WTC11 (cell line): ENCODE measurements at regions not wholly inside any gene's neighbourhood (a gene's known extent, or its start where the extent isn't known, plus 50 kb on each side); places are given as distances from the start of the nearest gene placed in this dataset.

Source experiments
- ATAC-seq: fragments of 200-7000 bp; cut with Tn5 transposase; 2 replicates; pipeline ENCODE4 v1.10.0; 2021; ENCODE audit warnings: mild to moderate bottlenecking, moderate library complexity
- CTCF ChIA-PET: fragments of 300-600 bp; sonication (Branson Sonifier 250); formaldehyde crosslinking; loops from one replicate; lab custom pipeline; 2021; ENCODE audit warnings: antibody characterized with exemption; lab: Charles Lee
- POLR2A ChIA-PET: fragments of 350-600 bp; sonication (Branson Sonifier 250); formaldehyde crosslinking; loops from one replicate; lab custom pipeline; 2021; ENCODE audit warnings: antibody characterized with exemption; lab: Charles Lee
- DNase-seq: peaks from one replicate; pipeline ENCODE4 v3.0.0; 2021; ENCODE audit warnings: low spot score
- H3K27ac Mint-ChIP-seq: 2 replicates; pipeline ENCODE4 v1.8.0; 2021; ENCODE audit warnings: mixed read lengths
- H3K27me3 Mint-ChIP-seq: 2 replicates; pipeline ENCODE4 v1.8.0; 2021; ENCODE audit warnings: low read depth, mild to moderate bottlenecking, moderate library complexity, mixed read lengths
- H3K36me3 Mint-ChIP-seq: 2 replicates; pipeline ENCODE4 v1.8.0; 2021; ENCODE audit warnings: mixed read lengths
- H3K4me1 Mint-ChIP-seq: 2 replicates; pipeline ENCODE4 v1.8.0; 2022; ENCODE audit warnings: mixed read lengths
- H3K4me3 Mint-ChIP-seq: 2 replicates; pipeline ENCODE4 v1.8.0; 2021; ENCODE audit warnings: mild to moderate bottlenecking, moderate library complexity, mixed read lengths
- H3K9me3 Mint-ChIP-seq: 2 replicates; pipeline ENCODE4 v1.8.0; 2021; ENCODE audit warnings: mixed read lengths
- AR ChIP-seq: fragments of 250-450 bp; sonication (Bioruptor Pico); IDR thresholded peaks from 2 replicates; pipeline ENCODE4 v1.9.0; 2021; ENCODE audit warnings: mild to moderate bottlenecking
- ARID4B ChIP-seq: sonication (generic); formaldehyde crosslinking; IDR thresholded peaks from 2 replicates; pipeline ENCODE4 v1.8.0; 2023; ENCODE audit warnings: missing genetic modification reagents, mild to moderate bottlenecking, borderline replicate concordance
- ATF6 ChIP-seq: sonication (generic); formaldehyde crosslinking; IDR thresholded peaks from 2 replicates; pipeline ENCODE4 v1.8.1; 2023; ENCODE audit warnings: mild to moderate bottlenecking, missing genetic modification reagents
- CREM ChIP-seq: sonication (generic); formaldehyde crosslinking; IDR thresholded peaks from 2 replicates; pipeline ENCODE4 v1.8.1; 2022; ENCODE audit warnings: mild to moderate bottlenecking, missing genetic modification reagents, moderate library complexity
- E2F5 ChIP-seq: sonication (generic); formaldehyde crosslinking; IDR thresholded peaks from 2 replicates; pipeline ENCODE4 v1.8.1; 2022; ENCODE audit warnings: mild to moderate bottlenecking, moderate library complexity, missing genetic modification reagents
- ETV6 ChIP-seq: sonication (generic); formaldehyde crosslinking; IDR thresholded peaks from 2 replicates; pipeline ENCODE4 v1.8.1; 2022; ENCODE audit warnings: mild to moderate bottlenecking, missing genetic modification reagents
- GABPB1 ChIP-seq: sonication (generic); formaldehyde crosslinking; IDR thresholded peaks from 2 replicates; pipeline ENCODE4 v1.8.1; 2023; ENCODE audit warnings: mild to moderate bottlenecking, missing genetic modification reagents
- GRHL2 ChIP-seq: fragments of 250-450 bp; sonication (Bioruptor Pico); IDR thresholded peaks from 2 replicates; pipeline ENCODE4 v1.8.0; 2022; ENCODE audit warnings: mild to moderate bottlenecking, moderate library complexity; ENCODE audit not compliant: insufficient replicate concordance, severe bottlenecking
- IRF2 ChIP-seq: sonication (generic); formaldehyde crosslinking; IDR thresholded peaks from 2 replicates; pipeline ENCODE4 v1.8.0; 2022; ENCODE audit warnings: low read depth, missing genetic modification reagents, borderline replicate concordance
- NFYB ChIP-seq: sonication (generic); formaldehyde crosslinking; conservative IDR thresholded peaks from 2 replicates; pipeline ENCODE4 v1.8.0; 2022; ENCODE audit warnings: low read depth, missing genetic modification reagents
- RELA ChIP-seq: sonication (generic); formaldehyde crosslinking; IDR thresholded peaks from 2 replicates; pipeline ENCODE4 v1.8.1; 2022; ENCODE audit warnings: missing genetic modification reagents, mild to moderate bottlenecking, borderline replicate concordance
- SMAD3 ChIP-seq: sonication (generic); formaldehyde crosslinking; IDR thresholded peaks from 2 replicates; pipeline ENCODE4 v1.8.0; 2022; ENCODE audit warnings: missing genetic modification reagents, mild to moderate bottlenecking, borderline replicate concordance
- SOX15 ChIP-seq: fragments of 250-450 bp; sonication (Bioruptor Pico); IDR thresholded peaks from 2 replicates; pipeline ENCODE4 v1.9.0; 2021; ENCODE audit warnings: mild to moderate bottlenecking
- TEAD1 ChIP-seq: sonication (generic); formaldehyde crosslinking; IDR thresholded peaks from 2 replicates; pipeline ENCODE4 v1.8.0; 2022; ENCODE audit warnings: mild to moderate bottlenecking, missing genetic modification reagents
- TEAD4 ChIP-seq: sonication (generic); formaldehyde crosslinking; IDR thresholded peaks from 2 replicates; pipeline ENCODE4 v1.8.0; 2022; ENCODE audit warnings: mild to moderate bottlenecking, missing genetic modification reagents
- ZBTB21 ChIP-seq: sonication (generic); formaldehyde crosslinking; IDR thresholded peaks from 2 replicates; pipeline ENCODE4 v1.8.1; 2023; ENCODE audit warnings: mild to moderate bottlenecking, missing genetic modification reagents, borderline replicate concordance
- ZMAT4 ChIP-seq: fragments of 250-450 bp; sonication (Bioruptor Pico); IDR thresholded peaks from 2 replicates; pipeline ENCODE4 v1.9.0; 2021; ENCODE audit warnings: mild to moderate bottlenecking
- ZNF232 ChIP-seq: sonication (generic); formaldehyde crosslinking; IDR thresholded peaks from 2 replicates; pipeline ENCODE4 v1.8.0; 2022; ENCODE audit warnings: mild to moderate bottlenecking, missing genetic modification reagents
- ZNF671 ChIP-seq: fragments of 250-450 bp; sonication (Bioruptor Pico); IDR thresholded peaks from 2 replicates; pipeline ENCODE4 v1.8.0; 2021; ENCODE audit warnings: mild to moderate bottlenecking
- TF ChIP-seq, protein P1 (sequence below): sonication (generic); formaldehyde crosslinking; IDR thresholded peaks from 2 replicates; pipeline ENCODE4 v1.8.0; 2023; ENCODE audit warnings: mild to moderate bottlenecking, missing genetic modification reagents
- TF ChIP-seq, protein P2 (sequence below): sonication (generic); formaldehyde crosslinking; IDR thresholded peaks from 2 replicates; pipeline ENCODE4 v1.8.1; 2023; ENCODE audit warnings: mild to moderate bottlenecking, moderate library complexity, missing genetic modification reagents

DNA sequence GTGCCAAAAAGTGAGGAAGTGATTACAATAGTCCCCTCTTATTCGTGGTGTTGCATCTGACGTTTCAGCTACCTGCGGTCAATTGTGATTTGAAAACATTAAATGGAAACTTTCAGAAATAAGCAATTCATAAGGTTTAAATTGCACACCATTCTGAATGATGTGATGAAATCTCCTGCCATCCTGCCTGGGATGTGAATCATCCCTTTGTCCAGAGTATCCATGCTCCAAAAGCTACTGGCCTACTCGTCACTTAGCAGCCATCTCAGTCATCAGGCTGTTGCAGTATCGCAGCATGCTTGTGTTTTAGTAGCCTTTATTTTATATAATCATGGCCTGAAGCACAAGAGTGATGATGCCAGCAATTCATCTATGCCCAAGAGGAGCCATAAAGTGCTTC is 97.7 kb upstream of the CDCA7L start:
- no peak overlapping the region for H3K27ac Mint-ChIP-seq
- ChIA-PET POLR2A (no interaction called here), CTCF (no interaction called here)
- ATAC-seq (no peak), DNase-seq (no peak)
- no peaks in the 10 kb centered on the region for H3K27me3 Mint-ChIP-seq
- TF ChIP-seq, protein P1, sequence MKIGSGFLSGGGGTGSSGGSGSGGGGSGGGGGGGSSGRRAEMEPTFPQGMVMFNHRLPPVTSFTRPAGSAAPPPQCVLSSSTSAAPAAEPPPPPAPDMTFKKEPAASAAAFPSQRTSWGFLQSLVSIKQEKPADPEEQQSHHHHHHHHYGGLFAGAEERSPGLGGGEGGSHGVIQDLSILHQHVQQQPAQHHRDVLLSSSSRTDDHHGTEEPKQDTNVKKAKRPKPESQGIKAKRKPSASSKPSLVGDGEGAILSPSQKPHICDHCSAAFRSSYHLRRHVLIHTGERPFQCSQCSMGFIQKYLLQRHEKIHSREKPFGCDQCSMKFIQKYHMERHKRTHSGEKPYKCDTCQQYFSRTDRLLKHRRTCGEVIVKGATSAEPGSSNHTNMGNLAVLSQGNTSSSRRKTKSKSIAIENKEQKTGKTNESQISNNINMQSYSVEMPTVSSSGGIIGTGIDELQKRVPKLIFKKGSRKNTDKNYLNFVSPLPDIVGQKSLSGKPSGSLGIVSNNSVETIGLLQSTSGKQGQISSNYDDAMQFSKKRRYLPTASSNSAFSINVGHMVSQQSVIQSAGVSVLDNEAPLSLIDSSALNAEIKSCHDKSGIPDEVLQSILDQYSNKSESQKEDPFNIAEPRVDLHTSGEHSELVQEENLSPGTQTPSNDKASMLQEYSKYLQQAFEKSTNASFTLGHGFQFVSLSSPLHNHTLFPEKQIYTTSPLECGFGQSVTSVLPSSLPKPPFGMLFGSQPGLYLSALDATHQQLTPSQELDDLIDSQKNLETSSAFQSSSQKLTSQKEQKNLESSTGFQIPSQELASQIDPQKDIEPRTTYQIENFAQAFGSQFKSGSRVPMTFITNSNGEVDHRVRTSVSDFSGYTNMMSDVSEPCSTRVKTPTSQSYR (CRISPR knock-in tag): no peak
- TF ChIP-seq ZNF232 (no peak), SOX15 (CRISPR knock-in tag) (no peak), ZBTB21 (CRISPR knock-in tag) (no peak), E2F5 (CRISPR knock-in tag) (no peak), ARID4B (CRISPR knock-in tag) (no peak), ZMAT4 (CRISPR knock-in tag) (no peak), NFYB (no peak), RELA (CRISPR knock-in tag) (no peak), GRHL2 (no peak), SMAD3 (CRISPR knock-in tag) (no peak)
- TF ChIP-seq, protein P2, sequence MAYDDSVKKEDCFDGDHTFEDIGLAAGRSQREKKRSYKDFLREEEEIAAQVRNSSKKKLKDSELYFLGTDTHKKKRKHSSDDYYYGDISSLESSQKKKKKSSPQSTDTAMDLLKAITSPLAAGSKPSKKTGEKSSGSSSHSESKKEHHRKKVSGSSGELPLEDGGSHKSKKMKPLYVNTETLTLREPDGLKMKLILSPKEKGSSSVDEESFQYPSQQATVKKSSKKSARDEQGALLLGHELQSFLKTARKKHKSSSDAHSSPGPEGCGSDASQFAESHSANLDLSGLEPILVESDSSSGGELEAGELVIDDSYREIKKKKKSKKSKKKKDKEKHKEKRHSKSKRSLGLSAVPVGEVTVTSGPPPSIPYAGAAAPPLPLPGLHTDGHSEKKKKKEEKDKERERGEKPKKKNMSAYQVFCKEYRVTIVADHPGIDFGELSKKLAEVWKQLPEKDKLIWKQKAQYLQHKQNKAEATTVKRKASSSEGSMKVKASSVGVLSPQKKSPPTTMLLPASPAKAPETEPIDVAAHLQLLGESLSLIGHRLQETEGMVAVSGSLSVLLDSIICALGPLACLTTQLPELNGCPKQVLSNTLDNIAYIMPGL: no peak
- no peak overlapping the region for H3K4me3 Mint-ChIP-seq
- H3K36me3 Mint-ChIP-seq: peaks cover 23% of the 10 kb centered on the region
- H3K4me1 Mint-ChIP-seq: no peaks in the 10 kb centered on the region
- peaks cover 37% of the 10 kb centered on the region for H3K9me3 Mint-ChIP-seq

- H3K27ac Mint-ChIP-seq: no peak overlapping the region
- no peaks in the 10 kb centered on the region for H3K27me3 Mint-ChIP-seq
- POLR2A ChIA-PET: no interaction called here
- no peak overlapping the region for H3K4me3 Mint-ChIP-seq
- ATAC-seq: no peak
- H3K9me3 Mint-ChIP-seq: peaks cover 34% of the 10 kb centered on the region
- no peak for DNase-seq
- H3K4me1 Mint-ChIP-seq: no peaks in the 10 kb centered on the region
- CTCF ChIA-PET: interaction anchor here (1.8 kb wide), 1 partner anchor 42 kb away, joined by 4 read pairs; no protein-coding TSS in a partner anchor
- H3K36me3 Mint-ChIP-seq: peaks cover 18% of the 10 kb centered on the region
- TF ChIP-seq TEAD1 (no peak), GABPB1 (CRISPR knock-in tag) (no peak), SMAD3 (CRISPR knock-in tag) (no peak), ZNF671 (CRISPR knock-in tag) (no peak), TEAD4 (CRISPR knock-in tag) (no peak), IRF2 (CRISPR knock-in tag) (no peak), ATF6 (CRISPR knock-in tag) (no peak), CREM (no peak), ETV6 (CRISPR knock-in tag) (no peak), AR (CRISPR knock-in tag) (no peak)
These were observed 95.4 kb upstream of the CDCA7L start for GRCh38 chr7:22040923-22041595.
